HG03558 (cell line): ENCODE measurements at regions not wholly inside any gene's neighbourhood (a gene's known extent, or its start where the extent isn't known, plus 50 kb on each side); places are given as distances from the start of the nearest gene placed in this dataset.

Experiments used
- ATAC-seq: cut with Tn5 transposase; IDR thresholded peaks from one replicate; pipeline ENCODE4 v1.9.1; 2021; ENCODE audit warnings: moderate number of reproducible peaks; ENCODE audit not compliant: unreplicated experiment; ENCODE audit errors: extremely low read depth

GRCh38 chr15:47987908-47988532 lies 132.8 kb upstream of the SLC24A5 start:
- peak; percentile 95 for ATAC-seq

GRCh38 chr15:47988564-47988963 lies 132.2 kb upstream of the SLC24A5 start:
- no peak for ATAC-seq

GRCh38 chr15:47990821-47991220 lies 130.0 kb upstream of the SLC24A5 start:
- ATAC-seq: no peak

GRCh38 chr15:47991357-47991756 lies 129.4 kb upstream of the SLC24A5 start:
- no peak for ATAC-seq

GRCh38 chr15:47993051-47993450 lies 127.7 kb upstream of the SLC24A5 start:
- ATAC-seq: no peak

- ATAC-seq: no peak
These were observed 123.4 kb upstream of the SLC24A5 start for GRCh38 chr15:47997195-47998080.

GRCh38 chr15:47998619-47999019 lies 122.2 kb upstream of the SLC24A5 start:
- ATAC-seq: no peak

GRCh38 chr15:48001393-48002039 lies 119.3 kb upstream of the SLC24A5 start:
- peak; percentile 81 for ATAC-seq

- ATAC-seq: no peak
These were observed 118.0 kb upstream of the SLC24A5 start for GRCh38 chr15:48002767-48003166.

- ATAC-seq: no peak
These were observed 117.3 kb upstream of the SLC24A5 start for GRCh38 chr15:48003441-48003840.

- ATAC-seq: no peak
These were observed 115.7 kb upstream of the SLC24A5 start for GRCh38 chr15:48005077-48005476.

GRCh38 chr15:48006031-48006511 lies 114.7 kb upstream of the SLC24A5 start:
- ATAC-seq: no peak

GRCh38 chr15:48010316-48010715 lies 110.5 kb upstream of the SLC24A5 start:
- no peak for ATAC-seq

GRCh38 chr15:48012191-48012590 lies 108.6 kb upstream of the SLC24A5 start:
- no peak for ATAC-seq

- no peak for ATAC-seq
These were observed 103.9 kb upstream of the SLC24A5 start for GRCh38 chr15:48016865-48017264.

- ATAC-seq: no peak
These were observed 103.0 kb upstream of the SLC24A5 start for GRCh38 chr15:48017747-48018146.

- ATAC-seq: no peak
These were observed 100.6 kb upstream of the SLC24A5 start for GRCh38 chr15:48020166-48020565.

GRCh38 chr15:48021336-48022086 lies 99.3 kb upstream of the SLC24A5 start:
- no peak for ATAC-seq

- ATAC-seq: no peak
These were observed 95.7 kb upstream of the SLC24A5 start for GRCh38 chr15:48025118-48025517.

- ATAC-seq: no peak
These were observed 92.1 kb upstream of the SLC24A5 start for GRCh38 chr15:48028712-48029111.
